Immature natural killer cell (primary cell): ENCODE measurements at regions not wholly inside any gene's neighbourhood (a gene's known extent, or its start where the extent isn't known, plus 50 kb on each side); places are given as distances from the start of the nearest gene placed in this dataset.

Experiments
- DNase-seq, 3 donors: peaks; one replicate each; pipeline ENCODE4 v3.0.0; 2022; ENCODE audit warnings: mixed read lengths in 1 of 3
- H3K27ac Mint-ChIP-seq, 6 donors: one replicate each; pipeline ENCODE4 v1.8.0; 2020; ENCODE audit warnings: mixed read lengths in 6 of 6, mild to moderate bottlenecking in 5 of 6, inconsistent platforms in 4 of 6, moderate library complexity in 3 of 6
- H3K27me3 Mint-ChIP-seq, 3 donors: one replicate each; pipeline ENCODE4 v1.8.0; 2020 to 2021; ENCODE audit warnings: low read depth in 3 of 3, mild to moderate bottlenecking in 3 of 3, mixed read lengths in 3 of 3, moderate library complexity in 3 of 3, inconsistent platforms in 1 of 3
- H3K36me3 Mint-ChIP-seq, 3 donors: one replicate each; pipeline ENCODE4 v1.8.0; 2020; ENCODE audit warnings: mixed read lengths in 3 of 3, inconsistent platforms in 2 of 3, mild to moderate bottlenecking in 2 of 3
- H3K4me1 Mint-ChIP-seq, 2 donors: one replicate each; pipeline ENCODE4 v1.8.0; 2020; ENCODE audit warnings: inconsistent platforms in 2 of 2, mild to moderate bottlenecking in 2 of 2, mixed read lengths in 2 of 2, moderate library complexity in 1 of 2
- H3K4me3 Mint-ChIP-seq, 5 donors: one replicate each; pipeline ENCODE4 v1.8.0; 2020; ENCODE audit warnings: mild to moderate bottlenecking in 5 of 5, mixed read lengths in 5 of 5, inconsistent platforms in 3 of 5, moderate library complexity in 3 of 5
- H3K9me3 Mint-ChIP-seq, 6 donors: one replicate each; pipeline ENCODE4 v1.8.0; 2020; ENCODE audit warnings: mild to moderate bottlenecking in 6 of 6, mixed read lengths in 6 of 6, inconsistent platforms in 4 of 6, moderate library complexity in 3 of 6

DNA sequence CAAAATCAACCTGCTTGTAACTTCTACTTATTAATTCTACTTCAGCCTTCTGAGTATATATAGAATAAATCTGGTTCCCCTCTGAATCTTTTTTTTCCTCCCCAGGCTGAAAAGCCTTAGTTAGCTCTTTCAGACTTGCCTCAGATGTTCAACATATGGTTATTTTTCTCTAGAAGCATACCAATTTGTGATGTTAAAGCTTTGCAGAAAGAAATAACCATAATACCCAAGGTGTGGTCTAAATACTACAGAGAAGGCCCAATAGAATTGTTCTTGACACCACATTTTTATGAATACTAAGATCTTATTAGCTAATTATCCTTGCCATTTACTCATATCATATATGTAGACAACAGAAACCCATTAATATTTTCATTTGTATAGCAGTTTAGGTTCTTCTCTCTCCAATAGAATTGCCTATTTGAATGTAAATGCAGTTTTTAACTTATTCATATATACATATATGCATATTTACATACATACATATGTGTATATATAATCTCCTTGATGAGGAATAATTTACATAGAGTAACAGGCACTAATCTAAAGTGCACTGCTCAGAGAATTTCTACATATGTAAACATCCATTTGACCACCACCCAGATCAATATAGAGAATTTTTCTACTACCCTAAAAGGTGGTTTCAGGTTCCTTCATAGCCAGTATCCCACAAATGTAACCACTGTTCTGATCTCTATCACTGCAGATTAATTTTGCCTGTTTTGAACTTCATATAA, 175.2 kb upstream of the IVNS1ABP start:
- no peak for DNase-seq
- peaks cover 0 to 3% (median 2%) of the 10 kb centered on the region in 3 donors for H3K27me3 Mint-ChIP-seq
- no peak overlapping the region for H3K27ac Mint-ChIP-seq
- H3K36me3 Mint-ChIP-seq: no peaks in the 10 kb centered on the region
- H3K4me3 Mint-ChIP-seq: no peak overlapping the region
- H3K4me1 Mint-ChIP-seq: peaks cover 0 to 9% of the 10 kb centered on the region in 2 donors
- H3K9me3 Mint-ChIP-seq: no peaks in the 10 kb centered on the region

DNA sequence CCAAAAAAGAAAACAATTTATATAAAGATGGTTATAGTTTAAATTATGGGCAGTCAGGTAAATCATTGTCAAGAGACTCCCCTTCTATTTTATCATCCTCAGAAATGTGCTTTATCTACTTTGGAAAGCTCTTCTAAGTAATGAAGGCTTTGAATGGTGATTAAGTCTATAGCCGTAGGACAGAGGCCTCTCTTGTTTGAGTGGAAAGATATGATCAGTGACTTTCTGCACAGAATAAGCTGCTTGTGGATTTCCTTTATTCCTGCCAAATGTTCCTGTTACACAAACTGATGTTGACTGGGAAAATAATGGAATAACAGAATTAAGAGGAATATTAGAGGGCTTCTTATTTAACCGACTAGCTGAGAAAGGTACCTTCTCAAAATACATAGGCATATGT, 174.6 kb upstream of the IVNS1ABP start:
- Mint-ChIP-seq H3K27ac (no peak overlapping the region), H3K36me3 (no peaks in the 10 kb centered on the region), H3K27me3 (peaks cover 0 to 3% (median 2%) of the 10 kb centered on the region in 3 donors), H3K9me3 (no peaks in the 10 kb centered on the region), H3K4me1 (peaks cover 0 to 9% of the 10 kb centered on the region in 2 donors), H3K4me3 (no peak overlapping the region)
- no peak for DNase-seq

DNA sequence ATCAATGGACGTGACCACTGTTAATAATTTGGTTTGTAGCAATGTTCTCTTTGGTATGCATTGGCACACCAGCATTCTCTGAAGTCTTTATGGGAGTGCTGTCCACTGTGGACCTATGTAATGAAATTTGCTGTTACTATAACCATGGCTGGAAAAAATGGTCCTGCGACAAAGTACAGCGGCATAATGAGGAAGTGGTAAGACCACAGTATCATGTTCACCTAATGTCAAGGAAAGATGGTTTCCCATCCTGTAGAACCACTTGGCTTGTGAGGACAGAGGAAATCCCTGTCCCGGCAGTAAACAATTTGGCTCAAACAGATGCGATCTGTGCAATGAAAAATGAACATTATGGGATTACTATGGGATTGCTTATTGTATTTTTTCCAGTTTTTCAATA, 173.9 kb upstream of the IVNS1ABP start:
- DNase-seq: no peak
- Mint-ChIP-seq H3K4me1 (peaks cover 0 to 9% of the 10 kb centered on the region in 2 donors), H3K27me3 (peaks cover 0 to 3% (median 2%) of the 10 kb centered on the region in 3 donors), H3K27ac (no peak overlapping the region), H3K4me3 (no peak overlapping the region), H3K36me3 (no peaks in the 10 kb centered on the region), H3K9me3 (no peaks in the 10 kb centered on the region)

DNA sequence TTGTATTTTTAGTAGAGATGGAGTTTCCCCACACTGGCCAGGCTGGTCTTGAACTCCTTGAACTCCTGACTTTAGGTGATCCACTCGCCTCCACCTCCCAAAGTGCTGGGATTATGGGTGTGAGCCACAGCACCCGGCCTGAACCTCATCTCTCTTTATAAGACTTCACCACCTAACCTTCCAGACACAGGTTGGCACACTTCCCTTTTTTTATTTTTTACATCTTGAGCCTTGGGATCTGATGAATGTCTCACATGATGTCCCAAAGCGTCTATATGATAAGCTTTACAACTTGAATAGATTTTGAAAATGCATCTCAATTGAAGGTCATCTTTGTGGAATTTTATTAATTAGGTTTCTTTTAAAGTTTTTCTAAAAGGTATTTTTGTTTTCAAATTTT, 172.4 kb upstream of the IVNS1ABP start:
- peaks cover 0 to 2% (median 0%) of the 10 kb centered on the region in 3 donors for H3K27me3 Mint-ChIP-seq
- H3K27ac Mint-ChIP-seq: peak overlapping the region in 2 of 6 donors; percentile 20 to 34
- H3K4me1 Mint-ChIP-seq: peaks cover 0 to 9% of the 10 kb centered on the region in 2 donors
- no peaks in the 10 kb centered on the region for H3K36me3 Mint-ChIP-seq
- no peak overlapping the region for H3K4me3 Mint-ChIP-seq
- no peaks in the 10 kb centered on the region for H3K9me3 Mint-ChIP-seq
- DNase-seq: no peak

DNA sequence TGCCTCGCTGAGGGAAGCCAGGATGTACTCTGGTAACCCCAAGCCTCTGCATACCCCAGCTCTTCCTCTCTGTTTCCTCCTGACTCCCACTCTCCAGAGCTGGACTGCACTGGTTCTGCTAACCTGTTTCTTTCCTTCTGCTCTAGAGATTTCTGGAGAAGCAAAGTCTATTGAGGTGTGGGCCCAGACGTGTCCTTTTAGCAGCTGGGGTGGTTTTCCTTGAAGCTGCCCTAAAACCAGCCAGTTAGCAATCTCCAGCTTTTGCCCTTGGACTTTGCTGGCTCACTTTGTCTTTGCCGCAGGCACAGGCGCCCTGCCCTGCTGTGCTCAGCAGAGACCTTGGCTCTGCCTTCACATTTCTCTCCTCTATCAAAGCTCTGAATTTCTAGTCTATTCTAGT, 171.8 kb upstream of the IVNS1ABP start:
- Mint-ChIP-seq H3K4me1 (peaks cover 0 to 13% of the 10 kb centered on the region in 2 donors), H3K4me3 (no peak overlapping the region), H3K27me3 (peaks cover 0 to 2% (median 0%) of the 10 kb centered on the region in 3 donors), H3K36me3 (no peaks in the 10 kb centered on the region), H3K9me3 (no peaks in the 10 kb centered on the region), H3K27ac (peak overlapping the region in 1 of 6 donors; percentile 28)
- DNase-seq: no peak

DNA sequence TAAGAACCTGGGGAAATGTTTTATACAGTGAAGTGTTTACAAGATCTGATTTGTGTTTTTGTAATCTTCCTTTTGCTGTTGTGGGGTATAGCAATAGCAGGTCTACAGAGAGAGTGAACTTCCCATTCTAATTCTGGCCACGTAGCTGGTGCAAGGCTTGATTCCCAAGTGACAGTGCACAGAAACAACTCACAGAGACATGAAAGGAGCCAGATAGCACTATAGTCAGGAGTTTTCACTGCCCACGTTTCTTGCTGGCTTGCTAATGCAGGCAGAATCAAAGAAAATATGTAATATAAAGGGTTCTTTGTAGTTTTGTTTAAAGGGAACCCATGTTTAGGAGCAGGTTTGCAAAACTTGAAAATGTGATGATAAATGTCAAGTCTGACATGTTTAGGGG, 170.9 kb upstream of the IVNS1ABP start:
- H3K4me1 Mint-ChIP-seq: peaks cover 0 to 14% of the 10 kb centered on the region in 2 donors
- DNase-seq: no peak
- H3K27ac Mint-ChIP-seq: peak overlapping the region in 1 of 6 donors; percentile 25
- H3K36me3 Mint-ChIP-seq: no peaks in the 10 kb centered on the region
- peaks cover 0 to 2% (median 0%) of the 10 kb centered on the region in 3 donors for H3K27me3 Mint-ChIP-seq
- H3K9me3 Mint-ChIP-seq: no peaks in the 10 kb centered on the region
- H3K4me3 Mint-ChIP-seq: no peak overlapping the region

DNA sequence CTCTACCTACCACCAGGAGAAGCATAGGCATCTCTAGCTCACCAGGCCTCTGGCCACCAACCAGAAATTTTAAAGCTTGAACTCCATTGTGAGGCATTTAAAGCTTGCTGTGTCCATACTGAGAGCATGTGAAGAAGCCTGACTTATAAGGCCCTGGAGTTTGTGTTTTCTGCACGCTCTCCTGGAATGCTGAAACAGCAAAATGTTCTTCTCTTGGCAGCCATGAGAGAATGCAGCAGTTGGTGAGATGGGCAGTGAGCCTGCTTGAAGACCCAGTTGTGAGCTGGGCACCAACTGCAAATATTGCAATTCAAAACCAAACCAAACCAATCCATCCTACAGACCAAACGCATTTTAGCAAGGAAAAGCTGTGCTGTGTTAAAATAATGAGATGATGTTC, 170.0 kb upstream of the IVNS1ABP start:
- H3K27ac Mint-ChIP-seq: no peak overlapping the region
- peaks cover 0 to 2% (median 0%) of the 10 kb centered on the region in 3 donors for H3K27me3 Mint-ChIP-seq
- H3K9me3 Mint-ChIP-seq: no peaks in the 10 kb centered on the region
- peaks cover 0 to 14% of the 10 kb centered on the region in 2 donors for H3K4me1 Mint-ChIP-seq
- H3K36me3 Mint-ChIP-seq: no peaks in the 10 kb centered on the region
- no peak for DNase-seq
- no peak overlapping the region for H3K4me3 Mint-ChIP-seq

DNA sequence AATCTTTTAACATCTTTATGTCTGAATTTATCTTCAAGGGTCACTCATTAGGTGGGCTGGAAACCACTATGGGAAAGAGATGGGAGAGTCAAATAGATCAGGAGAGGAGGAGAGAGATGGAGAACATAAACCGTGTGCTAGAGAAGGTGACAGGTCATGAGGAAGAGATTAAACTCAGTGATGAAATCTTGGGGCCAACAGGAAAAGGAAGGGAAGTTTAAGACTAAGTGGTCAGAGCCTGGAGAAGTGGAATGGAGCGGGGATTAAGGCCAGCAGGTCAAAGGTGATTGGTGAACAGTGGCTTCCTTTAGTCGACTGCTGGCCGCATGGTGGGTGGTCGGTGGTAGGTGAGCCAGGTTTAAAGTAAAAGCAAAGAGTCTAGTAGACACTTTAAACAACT, 169.3 kb upstream of the IVNS1ABP start:
- peaks cover 0 to 14% of the 10 kb centered on the region in 2 donors for H3K4me1 Mint-ChIP-seq
- DNase-seq: no peak
- peaks cover 0 to 2% (median 0%) of the 10 kb centered on the region in 3 donors for H3K27me3 Mint-ChIP-seq
- H3K4me3 Mint-ChIP-seq: no peak overlapping the region
- no peaks in the 10 kb centered on the region for H3K36me3 Mint-ChIP-seq
- no peaks in the 10 kb centered on the region for H3K9me3 Mint-ChIP-seq
- no peak overlapping the region for H3K27ac Mint-ChIP-seq

DNA sequence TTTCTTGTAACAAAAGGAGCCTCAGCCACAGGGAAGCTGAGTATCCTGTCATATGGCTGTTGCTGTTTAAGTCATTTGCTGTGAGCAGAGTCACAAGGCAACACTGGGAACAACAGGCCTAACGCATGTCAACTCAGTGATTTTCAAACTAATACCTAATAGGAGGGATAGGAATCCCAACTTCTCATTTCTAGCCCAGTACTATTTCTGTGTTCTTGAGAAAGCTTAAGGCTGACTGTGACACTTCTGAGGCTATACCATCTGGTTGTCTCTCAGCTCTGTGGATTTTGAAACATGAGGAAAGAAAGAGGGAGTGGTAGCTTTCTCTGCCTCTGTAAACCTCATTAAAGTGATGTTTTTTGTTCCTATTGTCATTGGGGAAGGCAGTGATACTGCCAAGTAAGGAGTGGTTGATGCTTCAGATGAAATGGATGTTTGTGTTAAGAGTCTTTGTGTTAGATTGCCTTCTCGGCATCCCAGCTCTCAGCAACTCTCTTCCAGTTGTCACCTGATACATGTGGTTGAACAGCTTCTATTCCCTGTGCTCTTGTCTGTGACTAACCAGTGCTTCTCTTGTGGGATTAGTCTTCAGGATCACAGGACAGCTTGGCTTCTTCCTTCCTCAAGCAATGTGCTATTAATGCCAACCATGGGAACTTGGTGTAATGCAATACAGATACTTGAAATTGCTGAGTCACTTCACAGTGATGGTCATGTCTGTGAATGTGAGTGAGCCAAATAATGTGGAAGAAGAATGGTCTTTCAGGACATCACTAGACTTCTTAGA, 166.8 kb upstream of the IVNS1ABP start:
- H3K27me3 Mint-ChIP-seq: peaks cover 0 to 2% (median 0%) of the 10 kb centered on the region in 3 donors
- no peak for DNase-seq
- H3K4me1 Mint-ChIP-seq: peaks cover 0 to 8% of the 10 kb centered on the region in 2 donors
- no peaks in the 10 kb centered on the region for H3K36me3 Mint-ChIP-seq
- no peak overlapping the region for H3K27ac Mint-ChIP-seq
- no peaks in the 10 kb centered on the region for H3K9me3 Mint-ChIP-seq
- H3K4me3 Mint-ChIP-seq: no peak overlapping the region

DNA sequence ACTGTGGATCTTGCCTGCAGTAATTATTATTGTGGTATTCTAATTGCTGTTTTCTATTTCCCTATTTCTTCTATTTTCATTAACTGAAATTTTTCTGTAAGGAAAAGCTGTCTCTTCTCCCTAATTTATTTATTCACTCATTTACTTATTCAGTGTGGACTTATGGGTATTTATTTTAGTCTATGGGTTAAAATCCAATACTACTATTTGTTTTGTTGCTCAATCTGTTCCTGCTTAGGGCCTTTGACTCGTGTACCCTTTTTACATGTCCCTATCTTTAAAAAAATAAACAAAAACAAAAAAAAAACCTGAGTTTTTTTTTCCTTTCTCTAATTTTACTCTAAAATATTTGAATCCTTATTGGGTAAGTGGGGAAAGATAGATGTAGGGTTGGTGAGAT, 166.2 kb upstream of the IVNS1ABP start:
- Mint-ChIP-seq H3K4me1 (peaks cover 0 to 5% of the 10 kb centered on the region in 2 donors), H3K36me3 (no peaks in the 10 kb centered on the region), H3K4me3 (no peak overlapping the region), H3K27me3 (peaks cover 0 to 2% (median 0%) of the 10 kb centered on the region in 3 donors), H3K9me3 (no peaks in the 10 kb centered on the region), H3K27ac (no peak overlapping the region)
- DNase-seq: no peak

DNA sequence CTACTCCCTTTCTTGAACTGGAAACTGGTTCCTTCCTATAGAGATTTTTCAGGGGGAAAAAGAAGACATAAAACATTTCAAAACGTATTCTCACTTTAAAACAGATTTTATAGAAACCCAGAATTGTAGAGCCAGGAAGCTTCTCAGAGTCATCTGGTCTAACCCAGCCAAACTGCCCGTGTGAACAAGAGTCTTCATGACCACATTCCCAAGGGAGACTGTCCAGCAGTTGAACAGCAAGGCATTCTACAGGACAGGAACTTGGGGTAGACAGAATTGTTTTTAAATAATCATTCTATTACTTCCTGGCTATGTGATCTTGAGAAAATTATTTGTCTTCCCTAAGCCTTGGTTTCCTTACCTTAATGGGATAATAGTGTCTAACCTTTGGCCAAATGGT, 163.5 kb upstream of the IVNS1ABP start:
- Mint-ChIP-seq H3K27ac (no peak overlapping the region), H3K4me1 (peaks cover 0 to 5% of the 10 kb centered on the region in 2 donors), H3K9me3 (no peaks in the 10 kb centered on the region), H3K4me3 (no peak overlapping the region), H3K36me3 (no peaks in the 10 kb centered on the region), H3K27me3 (no peaks in the 10 kb centered on the region)
- no peak for DNase-seq

DNA sequence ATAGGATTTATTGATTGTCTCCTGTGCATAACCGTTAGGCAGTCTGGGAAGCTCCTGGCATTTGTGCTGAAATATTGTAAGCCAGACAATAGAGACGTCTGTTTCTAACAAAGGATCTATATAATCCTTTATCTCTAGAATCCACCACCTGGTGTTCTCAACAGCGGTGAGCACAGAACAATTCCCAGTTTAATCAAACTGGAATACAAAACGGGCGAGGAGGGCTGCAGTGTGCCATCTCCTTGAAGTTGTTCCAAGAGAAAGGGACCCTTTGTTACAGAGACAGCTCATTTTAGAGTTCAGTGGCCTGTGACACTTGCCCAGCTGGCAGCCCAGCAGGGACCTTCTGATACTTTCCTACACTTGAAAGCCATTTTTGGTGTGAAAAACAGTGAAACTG, 162.8 kb upstream of the IVNS1ABP start:
- H3K9me3 Mint-ChIP-seq: no peaks in the 10 kb centered on the region
- DNase-seq: no peak
- peak overlapping the region in 1 of 6 donors; percentile 42 for H3K27ac Mint-ChIP-seq
- H3K4me1 Mint-ChIP-seq: peaks cover 1 to 9% of the 10 kb centered on the region in 2 donors
- no peaks in the 10 kb centered on the region for H3K36me3 Mint-ChIP-seq
- no peaks in the 10 kb centered on the region for H3K27me3 Mint-ChIP-seq
- H3K4me3 Mint-ChIP-seq: no peak overlapping the region

DNA sequence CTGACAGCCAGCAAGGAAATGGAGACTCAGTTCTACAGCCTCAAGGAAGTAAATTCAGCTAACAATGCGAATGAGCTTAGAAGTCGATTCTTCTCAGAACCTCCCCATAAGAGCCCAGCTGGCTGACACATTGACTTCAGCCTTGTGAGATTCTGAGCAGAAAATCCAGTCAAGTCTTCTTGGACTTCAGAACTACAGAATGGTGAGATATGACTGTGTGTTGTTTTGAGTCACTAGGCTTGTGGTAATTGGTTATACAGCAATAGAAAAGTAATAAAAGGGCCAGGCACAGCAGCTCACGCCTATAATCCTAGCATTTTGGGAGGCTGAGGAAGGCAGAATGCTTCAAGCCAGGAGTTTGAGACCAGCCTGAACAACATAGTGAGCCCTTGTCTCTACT, 161.8 kb upstream of the IVNS1ABP start:
- no peaks in the 10 kb centered on the region for H3K36me3 Mint-ChIP-seq
- no peak overlapping the region for H3K4me3 Mint-ChIP-seq
- H3K9me3 Mint-ChIP-seq: no peaks in the 10 kb centered on the region
- H3K27me3 Mint-ChIP-seq: no peaks in the 10 kb centered on the region
- DNase-seq: no peak
- no peak overlapping the region for H3K27ac Mint-ChIP-seq
- H3K4me1 Mint-ChIP-seq: peaks cover 4 to 16% of the 10 kb centered on the region in 2 donors
